GM06990 (cell line): ENCODE measurements at regions not wholly inside any gene's neighbourhood (a gene's known extent, or its start where the extent isn't known, plus 50 kb on each side); places are given as distances from the start of the nearest gene placed in this dataset.

Source experiments
- DNase-seq: peaks from one replicate; pipeline ENCODE4 v3.0.0-alpha.2; 2011; ENCODE audit not compliant: insufficient read length; ENCODE audit errors: extremely low read depth
- H3K27me3 ChIP-seq: replicated peaks from 2 replicates; pipeline ENCODE4 v1.6.0; 2011; ENCODE audit warnings: low read length; ENCODE audit not compliant: control insufficient read depth, insufficient read depth
- H3K36me3 ChIP-seq: 2 replicates; pipeline ENCODE4 v1.5.1; 2011; ENCODE audit warnings: low read length; ENCODE audit not compliant: control insufficient read depth, insufficient read depth
- H3K4me3 ChIP-seq: replicated peaks from 2 replicates; pipeline ENCODE4 v1.5.1; 2011; ENCODE audit warnings: low read depth, mild to moderate bottlenecking, control low read depth, low read length
- TF ChIP-seq, protein P1 (sequence below): IDR thresholded peaks from 2 replicates; pipeline ENCODE4 v1.5.1; 2011; ENCODE audit warnings: low read length, control low read depth, mild to moderate bottlenecking, inconsistent platforms; ENCODE audit not compliant: insufficient read depth, poor library complexity, severe bottlenecking

DNA sequence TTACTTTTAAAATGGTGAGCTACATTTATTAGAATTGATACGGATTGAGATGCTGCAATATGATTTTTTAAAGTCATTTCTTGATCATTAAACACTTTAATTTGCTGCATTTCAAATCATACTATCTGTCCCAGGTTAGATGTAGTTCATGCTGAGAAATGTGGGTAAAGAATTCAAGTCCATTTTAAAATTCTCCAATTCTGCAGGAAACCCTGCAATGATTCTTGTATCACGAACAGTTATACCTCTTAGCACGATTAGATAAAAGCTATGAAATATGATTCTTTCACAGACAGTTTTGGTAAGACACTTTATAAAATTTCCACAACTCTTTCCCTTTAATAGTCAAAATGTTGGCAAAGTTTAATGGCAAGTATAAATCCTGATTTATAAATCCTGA lies 693.4 kb downstream of the ADGRL2 start:
- Histone ChIP-seq H3K27me3 (no peaks in the 10 kb centered on the region), H3K36me3 (no peaks in the 10 kb centered on the region), H3K4me3 (no peak overlapping the region)
- TF ChIP-seq, protein P1, sequence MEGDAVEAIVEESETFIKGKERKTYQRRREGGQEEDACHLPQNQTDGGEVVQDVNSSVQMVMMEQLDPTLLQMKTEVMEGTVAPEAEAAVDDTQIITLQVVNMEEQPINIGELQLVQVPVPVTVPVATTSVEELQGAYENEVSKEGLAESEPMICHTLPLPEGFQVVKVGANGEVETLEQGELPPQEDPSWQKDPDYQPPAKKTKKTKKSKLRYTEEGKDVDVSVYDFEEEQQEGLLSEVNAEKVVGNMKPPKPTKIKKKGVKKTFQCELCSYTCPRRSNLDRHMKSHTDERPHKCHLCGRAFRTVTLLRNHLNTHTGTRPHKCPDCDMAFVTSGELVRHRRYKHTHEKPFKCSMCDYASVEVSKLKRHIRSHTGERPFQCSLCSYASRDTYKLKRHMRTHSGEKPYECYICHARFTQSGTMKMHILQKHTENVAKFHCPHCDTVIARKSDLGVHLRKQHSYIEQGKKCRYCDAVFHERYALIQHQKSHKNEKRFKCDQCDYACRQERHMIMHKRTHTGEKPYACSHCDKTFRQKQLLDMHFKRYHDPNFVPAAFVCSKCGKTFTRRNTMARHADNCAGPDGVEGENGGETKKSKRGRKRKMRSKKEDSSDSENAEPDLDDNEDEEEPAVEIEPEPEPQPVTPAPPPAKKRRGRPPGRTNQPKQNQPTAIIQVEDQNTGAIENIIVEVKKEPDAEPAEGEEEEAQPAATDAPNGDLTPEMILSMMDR: no peak
- DNase-seq: no peak

DNA sequence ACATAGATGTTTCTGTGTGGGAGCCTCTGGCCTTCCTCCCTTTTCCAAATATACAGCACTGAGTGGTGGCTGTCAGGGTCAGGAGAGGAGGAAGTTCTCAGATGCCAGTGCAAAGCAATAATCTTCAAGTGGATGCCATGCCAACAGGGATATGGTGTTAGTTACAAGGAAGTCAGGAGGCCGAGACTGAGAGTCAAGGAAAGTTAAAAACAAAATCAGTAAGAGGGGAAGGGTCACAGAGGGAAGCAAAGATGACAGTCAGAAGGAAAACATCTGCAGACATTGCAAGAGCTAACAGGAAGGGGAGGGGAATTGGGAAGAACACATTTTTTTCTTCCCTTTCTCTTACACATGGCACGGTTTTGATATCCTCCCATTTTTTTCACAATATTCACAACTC lies 691.4 kb downstream of the ADGRL2 start:
- DNase-seq: no peak
- TF ChIP-seq, protein P1: no peak
- no peaks in the 10 kb centered on the region for H3K27me3 ChIP-seq
- no peak overlapping the region for H3K4me3 ChIP-seq
- no peaks in the 10 kb centered on the region for H3K36me3 ChIP-seq

DNA sequence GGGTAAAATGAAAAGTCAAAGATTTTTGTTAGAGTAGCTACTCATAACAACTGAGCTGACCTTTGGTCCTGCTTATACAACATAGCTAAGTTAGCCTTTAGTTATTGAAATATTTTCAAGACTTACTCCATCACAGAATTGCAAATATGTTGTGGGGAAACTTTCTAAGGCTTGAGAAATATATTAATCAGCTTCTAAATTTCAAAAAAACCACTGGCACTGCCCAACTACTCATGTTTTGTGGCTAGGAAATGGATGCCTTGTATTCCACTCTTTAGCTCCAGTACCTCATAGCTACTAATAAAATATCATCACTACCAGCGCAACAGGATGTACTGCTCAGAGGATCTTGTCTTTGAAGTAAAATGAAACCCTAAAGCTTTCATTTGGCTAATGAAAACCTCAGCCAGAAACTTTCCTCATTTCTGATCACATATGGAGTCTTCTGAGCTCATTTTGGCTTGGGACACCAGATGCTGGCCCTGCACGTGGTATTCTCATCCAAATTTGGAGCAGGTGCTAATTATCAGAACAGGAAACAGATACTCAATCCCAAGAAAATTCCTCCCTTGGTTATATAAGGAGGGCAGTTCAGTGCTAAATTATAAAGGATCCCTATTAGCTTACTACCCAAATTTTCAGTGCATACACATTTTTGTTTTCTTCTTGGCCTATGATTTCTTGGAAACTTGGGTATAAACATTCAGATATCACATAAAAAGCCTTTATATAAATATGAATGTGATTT lies 690.7 kb downstream of the ADGRL2 start:
- no peak for DNase-seq
- TF ChIP-seq, protein P1: no peak
- Histone ChIP-seq H3K4me3 (no peak overlapping the region), H3K27me3 (no peaks in the 10 kb centered on the region), H3K36me3 (no peaks in the 10 kb centered on the region)

DNA sequence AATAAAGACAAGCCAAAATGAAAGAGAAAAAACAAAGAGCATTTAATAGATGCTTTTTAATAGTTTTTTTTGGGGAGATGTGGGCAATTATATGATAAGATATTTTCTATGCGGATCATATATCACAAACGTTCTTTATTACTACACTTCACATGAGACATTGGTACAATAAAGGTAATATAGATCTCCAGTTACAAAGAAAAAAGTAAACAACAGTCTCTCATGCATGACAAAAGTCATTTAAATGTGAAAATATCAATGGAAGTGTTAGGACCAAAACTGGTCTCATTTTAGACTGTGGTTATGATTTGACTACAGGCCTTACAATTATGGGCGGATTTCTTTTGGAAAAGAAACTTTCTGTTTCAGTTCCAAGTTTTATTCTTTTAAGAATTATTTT lies 687.0 kb downstream of the ADGRL2 start:
- no peaks in the 10 kb centered on the region for H3K36me3 ChIP-seq
- no peak overlapping the region for H3K4me3 ChIP-seq
- TF ChIP-seq, protein P1: no peak
- H3K27me3 ChIP-seq: no peaks in the 10 kb centered on the region
- DNase-seq: no peak

DNA sequence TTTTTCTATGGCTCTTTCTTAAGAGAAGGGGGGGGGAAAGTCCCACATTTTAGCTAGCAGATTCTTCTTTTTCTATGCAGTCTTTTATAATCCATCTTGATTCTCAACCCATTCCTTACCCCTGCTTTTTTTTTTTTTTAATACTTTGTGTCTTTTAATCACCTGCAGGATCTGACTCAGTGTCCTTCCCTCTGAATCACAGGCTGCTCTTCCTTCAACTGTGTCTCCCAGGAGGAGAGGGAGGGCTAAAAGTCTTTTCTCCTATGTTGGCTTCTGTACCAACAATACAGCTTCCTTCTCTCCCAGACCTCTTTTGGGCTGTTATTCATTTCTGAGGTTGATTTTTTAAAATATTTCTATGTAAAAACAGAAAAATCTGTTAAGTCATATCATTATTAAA lies 686.2 kb downstream of the ADGRL2 start:
- Histone ChIP-seq H3K4me3 (no peak overlapping the region), H3K36me3 (no peaks in the 10 kb centered on the region), H3K27me3 (no peaks in the 10 kb centered on the region)
- DNase-seq: no peak
- TF ChIP-seq, protein P1: no peak

DNA sequence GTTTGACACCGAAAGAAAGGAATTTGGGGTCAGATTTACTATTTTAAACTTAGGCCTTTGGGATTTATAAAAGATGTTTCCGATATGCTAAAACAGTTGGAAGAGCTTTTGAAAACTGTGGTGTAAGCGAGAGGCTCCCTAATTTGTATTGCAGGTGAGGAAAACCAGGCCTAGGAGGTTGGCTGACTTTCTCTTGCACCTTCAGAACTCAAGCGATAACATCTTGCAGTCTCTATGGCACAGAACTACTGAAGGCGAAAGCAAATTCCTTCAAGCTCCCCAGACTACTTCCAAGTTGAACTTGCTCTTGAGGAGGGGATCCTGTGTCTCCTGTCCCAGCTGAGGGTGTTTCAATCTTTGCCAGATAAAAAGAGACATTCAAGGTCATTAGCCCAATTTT lies 685.7 kb downstream of the ADGRL2 start:
- TF ChIP-seq, protein P1: no peak
- no peak for DNase-seq
- Histone ChIP-seq H3K4me3 (no peak overlapping the region), H3K27me3 (no peaks in the 10 kb centered on the region), H3K36me3 (no peaks in the 10 kb centered on the region)
